AG09309 (cell line): ENCODE measurements at regions not wholly inside any gene's neighbourhood (a gene's known extent, or its start where the extent isn't known, plus 50 kb on each side); places are given as distances from the start of the nearest gene placed in this dataset.
"Not testable (repeated sequence)": the region's sequence is repeated elsewhere in the genome, so short reads cannot be mapped to it uniquely, and the experiment has no call there.

Experiments
- DNase-seq: peaks from one replicate; pipeline ENCODE4 v3.0.0-alpha.2; 2010; ENCODE audit warnings: low read depth
- H3K4me3 ChIP-seq: 2 replicates; pipeline ENCODE4 v1.5.1; 2011; ENCODE audit warnings: mild to moderate bottlenecking, low read depth, low read length, moderate library complexity; ENCODE audit not compliant: control insufficient read depth
- CTCF ChIP-seq: IDR thresholded peaks from 2 replicates; pipeline ENCODE4 v1.5.1; 2011; ENCODE audit warnings: mild to moderate bottlenecking, low read depth, low read length, inconsistent platforms; ENCODE audit not compliant: insufficient read depth, control insufficient read depth; ENCODE audit errors: missing control alignments

GRCh38 chr6:11947575-11947974 lies 64.5 kb upstream of the HIVEP1 start:
- no peak overlapping the region for H3K4me3 ChIP-seq
- DNase-seq = no peak
- TF ChIP-seq CTCF = no peak

GRCh38 chr6:11947063-11947462 lies 65.0 kb upstream of the HIVEP1 start:
- H3K4me3 ChIP-seq = no peak overlapping the region
- DNase-seq = no peak
- TF ChIP-seq CTCF = no peak

- no peak for DNase-seq
- no peak overlapping the region for H3K4me3 ChIP-seq
- TF ChIP-seq CTCF = no peak
These were observed 68.0 kb upstream of the HIVEP1 start for GRCh38 chr6:11944111-11944510.

GRCh38 chr6:11943060-11943459 lies 69.1 kb upstream of the HIVEP1 start:
- no peak for DNase-seq
- H3K4me3 ChIP-seq = no peak overlapping the region
- no peak for TF ChIP-seq CTCF

- no peak overlapping the region for H3K4me3 ChIP-seq
- no peak for DNase-seq
- no peak for TF ChIP-seq CTCF
These were observed 69.8 kb upstream of the HIVEP1 start for GRCh38 chr6:11942185-11942864.

GRCh38 chr6:11940532-11941166 lies 71.5 kb upstream of the HIVEP1 start:
- not testable (repeated sequence) for H3K4me3 ChIP-seq, DNase-seq

- H3K4me3 ChIP-seq = no peak overlapping the region
- no peak for DNase-seq
- no peak for TF ChIP-seq CTCF
These were observed 73.7 kb upstream of the HIVEP1 start for GRCh38 chr6:11938285-11938890.
